GM23248 (cell line): ENCODE measurements at regions not wholly inside any gene's neighbourhood (a gene's known extent, or its start where the extent isn't known, plus 50 kb on each side); places are given as distances from the start of the nearest gene placed in this dataset.

Experiments
- DNase-seq: peaks from one replicate; pipeline ENCODE4 v3.0.0-alpha.2; 2015
- H2AFZ ChIP-seq: fragments of 200-600 bp; sonication (generic); 2 replicates; pipeline ENCODE4 v1.6.1; 2016; ENCODE audit warnings: antibody characterized with exemption
- H3F3A ChIP-seq: fragments of 200-600 bp; sonication (generic); 2 replicates; pipeline ENCODE4 v1.6.1; 2016; ENCODE audit warnings: mild to moderate bottlenecking, antibody characterized with exemption, mixed run types; ENCODE audit not compliant: insufficient read depth
- H3K27ac ChIP-seq: fragments of 200-600 bp; sonication (generic); 2 replicates; pipeline ENCODE4 v1.5.1; 2016; ENCODE audit warnings: mild to moderate bottlenecking
- H3K27me3 ChIP-seq: fragments of 200-600 bp; sonication (generic); replicated peaks from 2 replicates; pipeline ENCODE4 v1.6.1; 2016; ENCODE audit warnings: mild to moderate bottlenecking; ENCODE audit not compliant: insufficient read depth
- H3K36me3 ChIP-seq: fragments of 200-600 bp; sonication (generic); 2 replicates; pipeline ENCODE4 v1.6.1; 2016; ENCODE audit warnings: low read depth, mild to moderate bottlenecking
- H3K4me1 ChIP-seq: fragments of 200-600 bp; sonication (generic); 2 replicates; pipeline ENCODE4 v1.6.1; 2016; ENCODE audit warnings: mild to moderate bottlenecking; ENCODE audit not compliant: insufficient read depth
- H3K4me2 ChIP-seq: fragments of 200-600 bp; sonication (generic); one replicate; pipeline ENCODE4 v1.6.1; 2016; ENCODE audit warnings: mild to moderate bottlenecking; ENCODE audit not compliant: unreplicated experiment
- H3K4me3 ChIP-seq: fragments of 200-600 bp; sonication (generic); 2 replicates; pipeline ENCODE4 v1.5.1; 2016; ENCODE audit warnings: mild to moderate bottlenecking
- H3K79me2 ChIP-seq: fragments of 200-600 bp; sonication (generic); 2 replicates; pipeline ENCODE4 v1.6.1; 2016; ENCODE audit warnings: mild to moderate bottlenecking; ENCODE audit not compliant: insufficient read depth
- H3K9ac ChIP-seq: fragments of 200-600 bp; sonication (generic); 2 replicates; pipeline ENCODE4 v1.6.1; 2016; ENCODE audit warnings: mild to moderate bottlenecking
- H3K9me2 ChIP-seq: fragments of 200-600 bp; sonication (generic); 2 replicates; pipeline ENCODE4 v1.6.1; 2016; ENCODE audit warnings: mixed run types, mild to moderate bottlenecking, moderate library complexity; ENCODE audit not compliant: insufficient read depth
- H3K9me3 ChIP-seq: fragments of 200-600 bp; sonication (generic); one replicate; pipeline ENCODE4 v1.6.1; 2017; ENCODE audit warnings: low read depth
- H4K20me1 ChIP-seq: fragments of 200-600 bp; sonication (generic); 2 replicates; pipeline ENCODE4 v1.6.0; 2016; ENCODE audit not compliant: insufficient read depth
- EZH2 ChIP-seq: fragments of 200-600 bp; sonication (generic); IDR thresholded peaks from 2 replicates; pipeline ENCODE4 v1.6.1; 2018; ENCODE audit warnings: antibody characterized with exemption, mild to moderate bottlenecking; ENCODE audit not compliant: insufficient read depth, poor library complexity, severe bottlenecking
- EZH2phosphoT487 ChIP-seq: fragments of 200-600 bp; sonication (generic); IDR thresholded peaks from 2 replicates; pipeline ENCODE4 v1.6.1; 2018; ENCODE audit warnings: antibody characterized with exemption, moderate library complexity, mild to moderate bottlenecking, low read depth; ENCODE audit not compliant: insufficient read depth
- WGBS, 2 experiments: methylation state at CpG; one replicate each; pipeline ENCODE4 v1.1.6; 2015 to 2017; ENCODE audit warnings: low lambda C conversion rate in 2 of 2, low coverage in 1 of 2; ENCODE audit errors: missing lambda C conversion rate in 2 of 2; 5-methylcytosine and 5-hydroxymethylcytosine counted together
- in situ Hi-C: fragments of 300-500 bp; cut with MboI; formaldehyde crosslinking; loops from 2 replicates; pipeline ENCODE4 v1.15.0; 2020

- no peaks in the 10 kb centered on the region for H3K36me3 ChIP-seq
- H3K9me3 ChIP-seq: no peaks in the 10 kb centered on the region
- WGBS, 2 experiments: 90 to 91% methylated on average over 9 of the region's 9 CpGs
- H3K9ac ChIP-seq: no peak overlapping the region
- H3K4me2 ChIP-seq: no peak overlapping the region
- H3K79me2 ChIP-seq: no peaks in the 10 kb centered on the region
- H3K27ac ChIP-seq: no peak overlapping the region
- H3K27me3 ChIP-seq: no peaks in the 10 kb centered on the region
- no peaks in the 10 kb centered on the region for H3K4me1 ChIP-seq
- in situ Hi-C loops: no loop called here
- H4K20me1 ChIP-seq: no peaks in the 10 kb centered on the region
- TF ChIP-seq EZH2phosphoT487 (no peak), EZH2 (no peak)
- no peaks in the 10 kb centered on the region for H3F3A ChIP-seq
- DNase-seq: no peak
- H2AFZ ChIP-seq: no peak overlapping the region
- no peaks in the 10 kb centered on the region for H3K9me2 ChIP-seq
- no peak overlapping the region for H3K4me3 ChIP-seq
Measured at GRCh38 chr11:69361466-69361865, 67.5 kb downstream of the MYEOV start.

GRCh38 chr11:69362315-69362714 is 68.4 kb downstream of the MYEOV start:
- H3K4me3 ChIP-seq: no peak overlapping the region
- no peaks in the 10 kb centered on the region for H3F3A ChIP-seq
- no peaks in the 10 kb centered on the region for H3K4me1 ChIP-seq
- TF ChIP-seq EZH2phosphoT487 (no peak), EZH2 (no peak)
- no peaks in the 10 kb centered on the region for H3K79me2 ChIP-seq
- DNase-seq: no peak
- H3K9ac ChIP-seq: no peak overlapping the region
- H3K27ac ChIP-seq: no peak overlapping the region
- no peaks in the 10 kb centered on the region for H3K9me2 ChIP-seq
- no peak overlapping the region for H2AFZ ChIP-seq
- WGBS, 2 experiments: 73% methylated on average over 3 of the region's 3 CpGs
- H3K27me3 ChIP-seq: no peaks in the 10 kb centered on the region
- H3K4me2 ChIP-seq: no peak overlapping the region
- H3K9me3 ChIP-seq: no peaks in the 10 kb centered on the region
- no peaks in the 10 kb centered on the region for H3K36me3 ChIP-seq
- in situ Hi-C loops: no loop called here
- no peaks in the 10 kb centered on the region for H4K20me1 ChIP-seq

GRCh38 chr11:69364921-69365320 is 71.0 kb downstream of the MYEOV start:
- no peaks in the 10 kb centered on the region for H3K9me3 ChIP-seq
- no peaks in the 10 kb centered on the region for H3F3A ChIP-seq
- H2AFZ ChIP-seq: peak overlapping the region; percentile 10; the same call in 1 of the 2 replicates
- no peaks in the 10 kb centered on the region for H3K27me3 ChIP-seq
- H3K36me3 ChIP-seq: no peaks in the 10 kb centered on the region
- TF ChIP-seq EZH2phosphoT487: no peak
- TF ChIP-seq EZH2: no peak
- DNase-seq: no peak
- no peak overlapping the region for H3K4me2 ChIP-seq
- in situ Hi-C loops: no loop called here
- H4K20me1 ChIP-seq: no peaks in the 10 kb centered on the region
- no peak overlapping the region for H3K27ac ChIP-seq
- no peaks in the 10 kb centered on the region for H3K9me2 ChIP-seq
- H3K4me1 ChIP-seq: no peaks in the 10 kb centered on the region
- no peak overlapping the region for H3K9ac ChIP-seq
- H3K79me2 ChIP-seq: no peaks in the 10 kb centered on the region
- H3K4me3 ChIP-seq: no peak overlapping the region
- WGBS, 2 experiments: 35 to 46% methylated on average over 4 of the region's 4 CpGs

DNA sequence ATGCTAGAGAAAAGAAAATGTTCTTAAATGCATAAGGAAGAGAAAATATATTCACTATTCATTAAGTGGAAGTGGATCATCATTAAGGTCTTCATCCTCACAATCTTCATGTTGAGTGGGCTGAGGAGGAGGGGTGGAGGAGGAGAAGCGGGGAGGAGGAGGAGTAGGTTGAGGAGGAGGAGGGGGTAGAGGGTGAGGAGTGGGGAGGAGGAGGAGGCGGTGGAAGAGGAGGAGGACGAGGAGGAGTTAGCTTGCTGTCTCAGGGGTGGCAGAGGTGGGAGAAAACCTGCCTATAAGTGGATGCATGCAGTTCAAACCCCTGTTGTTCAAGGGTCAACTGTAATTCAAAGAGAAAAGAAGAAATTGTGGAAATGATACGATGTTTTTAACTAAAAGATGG is 71.6 kb downstream of the MYEOV start:
- WGBS, 2 experiments: 85 to 100% methylated on average over 2 to 4 of the region's 4 CpGs
- no peaks in the 10 kb centered on the region for H3K36me3 ChIP-seq
- H3K79me2 ChIP-seq: no peaks in the 10 kb centered on the region
- H3K9me3 ChIP-seq: no peaks in the 10 kb centered on the region
- in situ Hi-C loops: no loop called here
- H4K20me1 ChIP-seq: no peaks in the 10 kb centered on the region
- no peak overlapping the region for H3K9ac ChIP-seq
- TF ChIP-seq EZH2 (no peak), EZH2phosphoT487 (no peak)
- no peak overlapping the region for H3K4me3 ChIP-seq
- DNase-seq: no peak
- H3K27ac ChIP-seq: no peak overlapping the region
- H3K9me2 ChIP-seq: no peaks in the 10 kb centered on the region
- H2AFZ ChIP-seq: no peak overlapping the region
- H3F3A ChIP-seq: no peaks in the 10 kb centered on the region
- H3K4me1 ChIP-seq: no peaks in the 10 kb centered on the region
- H3K4me2 ChIP-seq: no peak overlapping the region
- H3K27me3 ChIP-seq: no peaks in the 10 kb centered on the region

DNA sequence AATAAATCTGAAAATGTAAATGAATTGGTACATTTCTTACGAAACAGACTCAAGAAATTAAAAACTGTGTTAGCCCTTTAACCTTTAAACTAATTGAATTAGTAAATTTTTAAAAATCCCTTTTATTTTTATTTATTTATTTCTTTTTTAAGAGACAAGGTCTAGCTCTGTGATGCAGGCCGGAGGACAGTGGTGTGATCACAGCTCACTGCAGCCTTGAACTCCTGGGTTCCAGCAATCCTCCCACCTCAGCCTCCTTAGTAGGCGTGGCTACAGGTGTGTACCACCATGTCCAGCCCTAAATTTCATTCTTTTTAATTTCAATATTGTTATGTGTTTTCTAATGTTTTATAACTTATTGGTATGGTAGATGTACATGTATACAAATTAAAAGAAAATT is 72.6 kb downstream of the MYEOV start:
- Histone ChIP-seq H3K9me3 (no peaks in the 10 kb centered on the region), H3K4me3 (no peak overlapping the region), H3K79me2 (no peaks in the 10 kb centered on the region), H3K27me3 (no peaks in the 10 kb centered on the region), H3K36me3 (no peaks in the 10 kb centered on the region), H3K4me1 (no peaks in the 10 kb centered on the region), H3K4me2 (no peak overlapping the region), H4K20me1 (no peaks in the 10 kb centered on the region), H3K27ac (no peak overlapping the region), H3K9ac (no peak overlapping the region), H3F3A (no peaks in the 10 kb centered on the region), H3K9me2 (no peaks in the 10 kb centered on the region), H2AFZ (no peak overlapping the region)
- in situ Hi-C loops: no loop called here
- DNase-seq: no peak
- WGBS, 2 experiments: 95 to 97% methylated on average over 3 of the region's 3 CpGs
- TF ChIP-seq EZH2phosphoT487 (no peak), EZH2 (no peak)
